Liver (tissue), 8 donors: ENCODE measurements at regions not wholly inside any gene's neighbourhood (a gene's known extent, or its start where the extent isn't known, plus 50 kb on each side); places are given as distances from the start of the nearest gene placed in this dataset.

Experiments used
- DNase-seq: peaks from one replicate; pipeline ENCODE4 v3.0.0-alpha.2; 2017; ENCODE audit warnings: low spot score
- H3K27ac ChIP-seq, 2 donors: one replicate each; pipeline ENCODE4 v1.7.0; 2013; ENCODE audit warnings: inconsistent platforms in 2 of 2, low read length in 2 of 2, control low read depth in 1 of 2, low read depth in 1 of 2, mild to moderate bottlenecking in 1 of 2
- H3K27me3 ChIP-seq, 4 donors: one replicate each; pipeline versions ENCODE4 v1.6.1 to v1.7.0; 2013; ENCODE audit warnings: low read length in 3 of 4, inconsistent platforms in 1 of 4, mild to moderate bottlenecking in 1 of 4, moderate library complexity in 1 of 4; ENCODE audit not compliant: control insufficient read depth in 4 of 4, insufficient read depth in 4 of 4
- H3K36me3 ChIP-seq, 4 donors: one replicate each; pipeline versions ENCODE4 v1.6.1 to v1.7.0; 2013; ENCODE audit warnings: low read length in 3 of 4, mild to moderate bottlenecking in 3 of 4, low read depth in 1 of 4, moderate library complexity in 1 of 4; ENCODE audit not compliant: control insufficient read depth in 4 of 4, insufficient read depth in 3 of 4
- H3K4me1 ChIP-seq, 4 donors: one replicate each; pipeline versions ENCODE4 v1.6.1 to v1.7.0; 2013; ENCODE audit warnings: low read length in 3 of 4, mild to moderate bottlenecking in 3 of 4, moderate library complexity in 1 of 4; ENCODE audit not compliant: control insufficient read depth in 4 of 4, insufficient read depth in 4 of 4
- H3K4me3 ChIP-seq, 3 donors: one replicate each; pipeline versions ENCODE4 v1.6.1 to v1.7.0; 2013; ENCODE audit warnings: low read length in 3 of 3, control low read depth in 1 of 3, low read depth in 1 of 3, mild to moderate bottlenecking in 1 of 3
- H3K9ac ChIP-seq, 2 donors: one replicate each; pipeline ENCODE4 v1.7.0; 2013; ENCODE audit warnings: low read length in 2 of 2, mild to moderate bottlenecking in 2 of 2, moderate library complexity in 2 of 2, control low read depth in 1 of 2, low read depth in 1 of 2
- H3K9me3 ChIP-seq, 4 donors: one replicate each; pipeline versions ENCODE4 v1.6.1 to v1.7.0; 2013; ENCODE audit warnings: low read length in 3 of 4; ENCODE audit not compliant: control insufficient read depth in 4 of 4
- ATF3 ChIP-seq: IDR thresholded peaks from 2 replicates; pipeline ENCODE4 v1.6.1; 2016; ENCODE audit warnings: antibody characterized with exemption
- CTCF ChIP-seq: fragments of 150-350 bp; IDR thresholded peaks from 2 replicates; pipeline ENCODE4 v1.5.1; 2017; ENCODE audit warnings: improper control_type of control experiment, low read depth, low read length; ENCODE audit not compliant: missing input control
- EGR1 ChIP-seq, 2 donors: IDR thresholded peaks; 2 replicates each; pipeline ENCODE4 v1.6.1; 2016 to 2018; ENCODE audit warnings: antibody characterized with exemption in 2 of 2, low read depth in 2 of 2
- FOXA1 ChIP-seq: IDR thresholded peaks from 2 replicates; pipeline ENCODE4 v1.6.1; 2016; ENCODE audit warnings: antibody characterized with exemption
- FOXA2 ChIP-seq: IDR thresholded peaks from 2 replicates; pipeline ENCODE4 v1.6.1; 2016; ENCODE audit warnings: antibody characterized with exemption
- GABPA ChIP-seq, 2 donors: IDR thresholded peaks in 1 of 2; conservative IDR thresholded peaks in 1 of 2; 2 replicates each; pipeline ENCODE4 v1.6.1; 2016; ENCODE audit warnings: antibody characterized with exemption in 2 of 2, mild to moderate bottlenecking in 1 of 2, moderate library complexity in 1 of 2
- HNF4A ChIP-seq, 2 donors: conservative IDR thresholded peaks; 2 replicates each; pipeline ENCODE4 v1.6.1; 2016; ENCODE audit warnings: antibody characterized with exemption in 2 of 2, mild to moderate bottlenecking in 2 of 2
- HNF4G ChIP-seq: IDR thresholded peaks from 2 replicates; pipeline ENCODE4 v1.6.1; 2016; ENCODE audit warnings: antibody characterized with exemption
- MAX ChIP-seq: IDR thresholded peaks from 2 replicates; pipeline ENCODE4 v1.6.1; 2016; ENCODE audit warnings: antibody characterized with exemption
- NR2F2 ChIP-seq: IDR thresholded peaks from 2 replicates; pipeline ENCODE4 v1.6.1; 2016; ENCODE audit warnings: antibody characterized with exemption
- RAD21 ChIP-seq, 2 donors: IDR thresholded peaks; 2 replicates each; pipeline ENCODE4 v1.6.1; 2016; ENCODE audit warnings: antibody characterized with exemption in 2 of 2, mild to moderate bottlenecking in 2 of 2
- REST ChIP-seq: IDR thresholded peaks from 2 replicates; pipeline ENCODE4 v1.6.1; 2016; ENCODE audit warnings: antibody characterized with exemption, mild to moderate bottlenecking
- RXRA ChIP-seq, 2 donors: IDR thresholded peaks; 2 replicates each; pipeline ENCODE4 v1.6.1; 2017 to 2018; ENCODE audit warnings: antibody characterized with exemption in 2 of 2, mild to moderate bottlenecking in 1 of 2
- SP1 ChIP-seq: IDR thresholded peaks from 2 replicates; pipeline ENCODE4 v1.6.1; 2018; ENCODE audit warnings: antibody characterized with exemption, mild to moderate bottlenecking
- TAF1 ChIP-seq: conservative IDR thresholded peaks from 2 replicates; pipeline ENCODE4 v1.6.1; 2016; ENCODE audit warnings: antibody characterized with exemption, mild to moderate bottlenecking
- YY1 ChIP-seq: IDR thresholded peaks from 2 replicates; pipeline ENCODE4 v1.6.1; 2016; ENCODE audit warnings: antibody characterized with exemption, mild to moderate bottlenecking
- ZBTB33 ChIP-seq: IDR thresholded peaks from 2 replicates; pipeline ENCODE4 v1.6.1; 2016; ENCODE audit warnings: antibody characterized with exemption
- WGBS: extraction: QIAGEN DNeasy Blood & Tissue Kit; methylation state at CpG from one replicate; pipeline ENCODE4 v1.1.7; 2013; 5-methylcytosine and 5-hydroxymethylcytosine counted together
- donor health status: healthy.
- donor health status: healthy.
- donor health status: healthy.
- donor health status: healthy.
- donor health status: healthy.

GRCh38 chr5:108437425-108437824, 55.5 kb upstream of the FBXL17 start:
- Histone ChIP-seq H3K4me1 (no peaks in the 10 kb centered on the region), H3K27me3 (peaks cover 0 to 2% (median 0%) of the 10 kb centered on the region in 4 donors), H3K9me3 (no peaks in the 10 kb centered on the region), H3K9ac (no peak overlapping the region), H3K27ac (no peak overlapping the region), H3K4me3 (no peak overlapping the region), H3K36me3 (no peaks in the 10 kb centered on the region)
- WGBS = 83% methylated on average over 1 of the region's 1 CpG
- DNase-seq = no peak
- TF ChIP-seq REST = no peak
- TF ChIP-seq NR2F2 = no peak
- no peak for TF ChIP-seq FOXA2
- no peak for TF ChIP-seq TAF1
- TF ChIP-seq GABPA (IDR thresholded peaks at IDR 0.05 in 1 of 2, conservative IDR thresholded peaks at IDR 0.05 in 1 of 2) = no peak
- no peak for TF ChIP-seq SP1
- TF ChIP-seq EGR1 (IDR thresholded peaks at IDR 0.05; ENCODE audit: low read depth in 2 of 2) = no peak
- no peak for TF ChIP-seq CTCF
- TF ChIP-seq ATF3 = no peak
- no peak for TF ChIP-seq RXRA (IDR thresholded peaks at IDR 0.05)

GRCh38 chr5:108436696-108437095, 54.8 kb upstream of the FBXL17 start:
- no peak overlapping the region for H3K4me3 ChIP-seq
- no peak for DNase-seq
- no peak for TF ChIP-seq EGR1 (IDR thresholded peaks at IDR 0.05; ENCODE audit: low read depth in 2 of 2)
- no peak for TF ChIP-seq SP1
- no peak for TF ChIP-seq YY1
- no peak for TF ChIP-seq MAX
- TF ChIP-seq GABPA (IDR thresholded peaks at IDR 0.05 in 1 of 2, conservative IDR thresholded peaks at IDR 0.05 in 1 of 2) = no peak
- no peak for TF ChIP-seq FOXA1
- H3K36me3 ChIP-seq = no peaks in the 10 kb centered on the region
- H3K27ac ChIP-seq = no peak overlapping the region
- no peak overlapping the region for H3K9ac ChIP-seq
- H3K27me3 ChIP-seq = peaks cover 0 to 2% (median 0%) of the 10 kb centered on the region in 4 donors
- H3K9me3 ChIP-seq = no peaks in the 10 kb centered on the region
- H3K4me1 ChIP-seq = no peaks in the 10 kb centered on the region
- 97% methylated on average over 5 of the region's 5 CpGs for WGBS

- Histone ChIP-seq H3K36me3 (no peaks in the 10 kb centered on the region), H3K4me3 (no peak overlapping the region), H3K4me1 (no peaks in the 10 kb centered on the region), H3K9me3 (no peaks in the 10 kb centered on the region), H3K27ac (no peak overlapping the region), H3K9ac (no peak overlapping the region), H3K27me3 (peaks cover 0 to 2% (median 0%) of the 10 kb centered on the region in 4 donors)
- 77% methylated on average over 3 of the region's 3 CpGs for WGBS
- DNase-seq = no peak
- TF ChIP-seq ZBTB33 (no peak), HNF4G (no peak), MAX (no peak), RAD21 (IDR thresholded peaks at IDR 0.05) (no peak), TAF1 (no peak), REST (no peak), EGR1 (IDR thresholded peaks at IDR 0.05; ENCODE audit: low read depth in 2 of 2) (no peak), HNF4A (conservative IDR thresholded peaks at IDR 0.05) (no peak)
Observed at GRCh38 chr5:108433600-108433999, 51.7 kb upstream of the FBXL17 start.
